Stimulated activated CD4-positive, alpha-beta T cell treated with anti-CD3 and anti-CD28 coated beads, Interleukin-2, amount 100 ng/mL, for 48 hours (primary cell): ENCODE measurements at regions not wholly inside any gene's neighbourhood (a gene's known extent, or its start where the extent isn't known, plus 50 kb on each side); places are given as distances from the start of the nearest gene placed in this dataset.

Experiments used
- DNase-seq, 2 donors: peaks; one replicate each; pipeline ENCODE4 v3.0.0-alpha.2; 2020

- no peak for DNase-seq
Observed at GRCh38 chr9:113793558-113793957, 82.6 kb upstream of the ZNF618 start.

- no peak for DNase-seq
Observed at GRCh38 chr9:113794721-113795120, 81.4 kb upstream of the ZNF618 start.

- DNase-seq: no peak
Observed at GRCh38 chr9:113795811-113796392, 80.2 kb upstream of the ZNF618 start.

GRCh38 chr9:113796646-113797426 lies 79.3 kb upstream of the ZNF618 start:
- DNase-seq: no peak

GRCh38 chr9:113798062-113799030 lies 77.8 kb upstream of the ZNF618 start:
- DNase-seq: no peak

GRCh38 chr9:113800276-113800675 lies 75.8 kb upstream of the ZNF618 start:
- DNase-seq: no peak

GRCh38 chr9:113803811-113804589 lies 72.1 kb upstream of the ZNF618 start:
- no peak for DNase-seq

- DNase-seq: no peak
Observed at GRCh38 chr9:113805486-113806132, 70.5 kb upstream of the ZNF618 start.

GRCh38 chr9:113807173-113808061 lies 68.7 kb upstream of the ZNF618 start:
- peak; percentile 26 to 27 for DNase-seq

GRCh38 chr9:113808391-113809358 lies 67.4 kb upstream of the ZNF618 start:
- no peak for DNase-seq

- no peak for DNase-seq
Observed at GRCh38 chr9:113817171-113817570, 58.9 kb upstream of the ZNF618 start.

GRCh38 chr9:113818391-113818790 lies 57.7 kb upstream of the ZNF618 start:
- DNase-seq: no peak

GRCh38 chr9:113822315-113822714 lies 53.8 kb upstream of the ZNF618 start:
- DNase-seq: no peak

GRCh38 chr9:113823421-113823820 lies 52.7 kb upstream of the ZNF618 start:
- no peak for DNase-seq
